NCI-H1694 treated with DMSO at 0.1 percent for 48 hours (cell line): ENCODE measurements at regions not wholly inside any gene's neighbourhood (a gene's known extent, or its start where the extent isn't known, plus 50 kb on each side); places are given as distances from the start of the nearest gene placed in this dataset.
"Not testable (repeated sequence)": the region's sequence is repeated elsewhere in the genome, so short reads cannot be mapped to it uniquely, and the experiment has no call there.

Source experiments
- DNase-seq: peaks from one replicate; lab custom pipeline; 2025; lab: John Stamatoyannopoulos, UW

GRCh38 chr11:82536706-82537105 lies 197.0 kb downstream of the FAM181B start:
- DNase-seq: no peak

- DNase-seq: no peak
These were observed 199.9 kb downstream of the FAM181B start for GRCh38 chr11:82533628-82534327.

GRCh38 chr11:82529936-82530335 lies 203.7 kb downstream of the FAM181B start:
- DNase-seq: no peak

- DNase-seq: no peak
These were observed 206.5 kb downstream of the FAM181B start for GRCh38 chr11:82527081-82527584.

GRCh38 chr11:82523141-82523540 lies 210.5 kb downstream of the FAM181B start:
- DNase-seq: peak; percentile 17

- DNase-seq: no peak
These were observed 212.2 kb downstream of the FAM181B start for GRCh38 chr11:82521427-82521826.

GRCh38 chr11:82507288-82507687 lies 226.4 kb downstream of the FAM181B start:
- DNase-seq: no peak

GRCh38 chr11:82505379-82505778 lies 228.3 kb downstream of the FAM181B start:
- no peak for DNase-seq

- not testable (repeated sequence) for DNase-seq
These were observed 232.5 kb downstream of the FAM181B start for GRCh38 chr11:82501174-82501573.

- peak; percentile 8 for DNase-seq
These were observed 238.7 kb downstream of the FAM181B start for GRCh38 chr11:82494988-82495432.

- DNase-seq: no peak
These were observed 258.8 kb downstream of the FAM181B start for GRCh38 chr11:82474876-82475275.

- no peak for DNase-seq
These were observed 268.2 kb downstream of the FAM181B start for GRCh38 chr11:82465481-82465880.

- peak; percentile 70 for DNase-seq
These were observed 270.9 kb downstream of the FAM181B start for GRCh38 chr11:82462608-82463242.

GRCh38 chr11:82458761-82459160 lies 274.9 kb downstream of the FAM181B start:
- no peak for DNase-seq

GRCh38 chr11:82458147-82458546 lies 275.5 kb downstream of the FAM181B start:
- no peak for DNase-seq

GRCh38 chr11:82450996-82451395 lies 282.7 kb downstream of the FAM181B start:
- no peak for DNase-seq

- no peak for DNase-seq
These were observed 327.1 kb downstream of the FAM181B start for GRCh38 chr11:82406611-82407010.

GRCh38 chr11:82405421-82405820 lies 328.2 kb downstream of the FAM181B start:
- no peak for DNase-seq

- DNase-seq: no peak
These were observed 328.7 kb downstream of the FAM181B start for GRCh38 chr11:82404981-82405380.

- DNase-seq: no peak
These were observed 329.9 kb downstream of the FAM181B start for GRCh38 chr11:82403640-82404305.

GRCh38 chr11:82398300-82398815 lies 335.3 kb downstream of the FAM181B start:
- no peak for DNase-seq

GRCh38 chr11:82396639-82397038 lies 337.0 kb downstream of the FAM181B start:
- DNase-seq: not testable (repeated sequence)

- DNase-seq: no peak
These were observed 349.4 kb downstream of the FAM181B start for GRCh38 chr11:82384308-82384707.
